OCI-LY7 (cell line): ENCODE measurements at regions not wholly inside any gene's neighbourhood (a gene's known extent, or its start where the extent isn't known, plus 50 kb on each side); places are given as distances from the start of the nearest gene placed in this dataset.
"Not testable (repeated sequence)": the region's sequence is repeated elsewhere in the genome, so short reads cannot be mapped to it uniquely, and the experiment has no call there.

Source experiments
- BruUV-seq: library from RNA; stranded (reverse); fragments of 400-500 nt; replicated peaks from 2 replicates; lab custom pipeline; 2021; lab: Mats Ljungman, UMichigan
- CTCF ChIA-PET: fragments of 300-600 bp; sonication (Branson Sonifier 250); formaldehyde crosslinking; loops from one replicate; lab custom pipeline; 2022; ENCODE audit warnings: antibody characterized with exemption; ENCODE audit not compliant: unreplicated experiment; lab: Charles Lee
- POLR2A ChIA-PET: fragments of 300-600 bp; sonication (Branson Sonifier 250); formaldehyde crosslinking; loops from one replicate; lab custom pipeline; 2022; ENCODE audit warnings: antibody characterized with exemption; lab: Charles Lee
- DNase-seq: peaks from one replicate; pipeline ENCODE4 v3.0.0-alpha.2; 2015; ENCODE audit warnings: low spot score
- H2AFZ ChIP-seq: fragments of 200-600 bp; sonication (generic), shearing (Covaris generic); 2 replicates; pipeline ENCODE4 v1.6.1; 2014; ENCODE audit warnings: mild to moderate bottlenecking, antibody characterized with exemption, low read length, moderate library complexity
- H3K27ac ChIP-seq: fragments of 200-600 bp; sonication (generic); 2 replicates; pipeline ENCODE4 v1.5.1; 2014; ENCODE audit warnings: mixed run types, low read depth, mild to moderate bottlenecking, moderate library complexity, low read length, inconsistent platforms; ENCODE audit not compliant: poor library complexity, severe bottlenecking
- H3K36me3 ChIP-seq: fragments of 200-600 bp; sonication (generic); 2 replicates; pipeline ENCODE4 v1.6.1; 2014; ENCODE audit warnings: mild to moderate bottlenecking, antibody characterized with exemption, low read length, moderate library complexity, mixed read lengths; ENCODE audit not compliant: insufficient read depth
- H3K4me1 ChIP-seq: fragments of 200-600 bp; sonication (generic); 2 replicates; pipeline ENCODE4 v1.5.1; 2014; ENCODE audit warnings: mild to moderate bottlenecking, low read length; ENCODE audit not compliant: insufficient read depth, poor library complexity, severe bottlenecking
- H3K4me2 ChIP-seq: fragments of 200-600 bp; sonication (generic); 2 replicates; pipeline ENCODE4 v1.6.1; 2014; ENCODE audit warnings: mild to moderate bottlenecking, low read length
- H3K4me3 ChIP-seq: fragments of 200-600 bp; sonication (generic); 2 replicates; pipeline ENCODE4 v1.5.1; 2014; ENCODE audit warnings: mild to moderate bottlenecking, low read depth, low read length; ENCODE audit not compliant: poor library complexity, severe bottlenecking
- H3K79me2 ChIP-seq: fragments of 200-600 bp; sonication (generic); 2 replicates; pipeline ENCODE4 v1.6.1; 2016; ENCODE audit warnings: low read depth, mild to moderate bottlenecking, low read length, moderate library complexity, mixed read lengths; ENCODE audit not compliant: insufficient read depth
- H3K9me2 ChIP-seq: fragments of 200-600 bp; sonication (generic); 2 replicates; pipeline ENCODE4 v1.6.1; 2016; ENCODE audit warnings: mild to moderate bottlenecking, low read length, mixed read lengths; ENCODE audit not compliant: insufficient read depth
- H3K9me3 ChIP-seq: fragments of 200-600 bp; sonication (generic); 2 replicates; pipeline ENCODE4 v1.6.1; 2014; ENCODE audit warnings: mild to moderate bottlenecking, mixed run types, low read length, mixed read lengths
- H4K20me1 ChIP-seq: fragments of 200-600 bp; sonication (generic); 2 replicates; pipeline ENCODE4 v1.6.1; 2014; ENCODE audit warnings: mild to moderate bottlenecking, antibody characterized with exemption, low read length, moderate library complexity, mixed read lengths; ENCODE audit not compliant: insufficient read depth
- EZH2phosphoT487 ChIP-seq: fragments of 200-600 bp; sonication (generic); IDR thresholded peaks from 2 replicates; pipeline ENCODE4 v1.6.1; 2018; ENCODE audit warnings: low read depth, borderline replicate concordance, mild to moderate bottlenecking, mixed run types, antibody characterized with exemption, low read length, moderate library complexity, mixed read lengths
- intact Hi-C: fragments of 100-400 bp; cut with micrococcal nuclease; formaldehyde crosslinking; loops from one replicate; pipeline ENCODE4 v1.10.0; 2022; ENCODE audit not compliant: unreplicated experiment
- TF ChIP-seq, protein P1 (sequence below): fragments of 200-600 bp; sonication (generic); conservative IDR thresholded peaks from 2 replicates; pipeline ENCODE4 v1.5.1; 2014; ENCODE audit warnings: mild to moderate bottlenecking, antibody characterized with exemption, low read length, moderate library complexity, mixed read lengths

DNA sequence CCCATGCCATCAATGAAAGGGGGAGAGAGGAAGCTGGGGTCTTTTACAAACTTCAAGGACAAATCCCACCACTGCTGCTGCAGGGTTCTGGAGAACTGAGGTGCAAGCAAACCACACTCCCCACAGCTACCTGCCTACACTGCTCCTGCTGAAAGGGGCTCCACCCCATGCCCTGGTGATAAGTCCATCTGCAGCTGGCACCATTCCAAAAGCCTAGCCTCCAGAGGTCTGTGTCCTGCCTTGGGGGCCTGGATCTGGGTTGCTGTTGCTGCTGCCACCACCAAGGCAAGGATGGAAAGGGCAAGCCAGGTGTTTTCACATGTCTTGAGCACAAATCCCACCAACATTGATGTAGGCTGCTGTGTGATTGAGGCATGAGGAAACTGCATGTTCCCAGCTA, 97.4 kb upstream of the UBE2E3 start:
- Histone ChIP-seq H3K9me2 (no peaks in the 10 kb centered on the region), H3K36me3 (no peaks in the 10 kb centered on the region), H3K9me3 (no peaks in the 10 kb centered on the region), H3K4me1 (no peaks in the 10 kb centered on the region), H3K4me3 (no peak overlapping the region), H3K27ac (no peak overlapping the region), H3K4me2 (no peak overlapping the region), H2AFZ (no peak overlapping the region), H3K79me2 (no peaks in the 10 kb centered on the region), H4K20me1 (no peaks in the 10 kb centered on the region)
- intact Hi-C loops, result no loop called here
- ChIA-PET CTCF (no interaction called here), POLR2A (interaction anchor here (0.6 kb wide), 1 partner anchor 34 kb away, joined by 5 read pairs; no protein-coding TSS in a partner anchor)
- BruUV-seq, result no TSS peak
- no peak for TF ChIP-seq EZH2phosphoT487
- TF ChIP-seq, protein P1, sequence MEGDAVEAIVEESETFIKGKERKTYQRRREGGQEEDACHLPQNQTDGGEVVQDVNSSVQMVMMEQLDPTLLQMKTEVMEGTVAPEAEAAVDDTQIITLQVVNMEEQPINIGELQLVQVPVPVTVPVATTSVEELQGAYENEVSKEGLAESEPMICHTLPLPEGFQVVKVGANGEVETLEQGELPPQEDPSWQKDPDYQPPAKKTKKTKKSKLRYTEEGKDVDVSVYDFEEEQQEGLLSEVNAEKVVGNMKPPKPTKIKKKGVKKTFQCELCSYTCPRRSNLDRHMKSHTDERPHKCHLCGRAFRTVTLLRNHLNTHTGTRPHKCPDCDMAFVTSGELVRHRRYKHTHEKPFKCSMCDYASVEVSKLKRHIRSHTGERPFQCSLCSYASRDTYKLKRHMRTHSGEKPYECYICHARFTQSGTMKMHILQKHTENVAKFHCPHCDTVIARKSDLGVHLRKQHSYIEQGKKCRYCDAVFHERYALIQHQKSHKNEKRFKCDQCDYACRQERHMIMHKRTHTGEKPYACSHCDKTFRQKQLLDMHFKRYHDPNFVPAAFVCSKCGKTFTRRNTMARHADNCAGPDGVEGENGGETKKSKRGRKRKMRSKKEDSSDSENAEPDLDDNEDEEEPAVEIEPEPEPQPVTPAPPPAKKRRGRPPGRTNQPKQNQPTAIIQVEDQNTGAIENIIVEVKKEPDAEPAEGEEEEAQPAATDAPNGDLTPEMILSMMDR, result no peak
- no peak for DNase-seq

- H3K79me2 ChIP-seq, result no peaks in the 10 kb centered on the region
- ChIA-PET CTCF (no interaction called here), POLR2A (interaction anchor here (0.6 to 1.1 kb wide), 2 partner anchors 159 to 329 kb away, joined by 3 to 4 read pairs; no protein-coding TSS in a partner anchor)
- H4K20me1 ChIP-seq, result no peaks in the 10 kb centered on the region
- no peaks in the 10 kb centered on the region for H3K4me1 ChIP-seq
- H3K4me2 ChIP-seq, result no peak overlapping the region
- intact Hi-C loops, result no loop called here
- no peak overlapping the region for H2AFZ ChIP-seq
- BruUV-seq, result no TSS peak
- no peaks in the 10 kb centered on the region for H3K36me3 ChIP-seq
- no peaks in the 10 kb centered on the region for H3K9me3 ChIP-seq
- no peak overlapping the region for H3K4me3 ChIP-seq
- H3K9me2 ChIP-seq, result no peaks in the 10 kb centered on the region
- DNase-seq, result no peak
- TF ChIP-seq, protein P1, result no peak
- no peak for TF ChIP-seq EZH2phosphoT487
- H3K27ac ChIP-seq, result no peak overlapping the region
Measured at GRCh38 chr2:180876506-180876905, 103.9 kb upstream of the UBE2E3 start.

DNA sequence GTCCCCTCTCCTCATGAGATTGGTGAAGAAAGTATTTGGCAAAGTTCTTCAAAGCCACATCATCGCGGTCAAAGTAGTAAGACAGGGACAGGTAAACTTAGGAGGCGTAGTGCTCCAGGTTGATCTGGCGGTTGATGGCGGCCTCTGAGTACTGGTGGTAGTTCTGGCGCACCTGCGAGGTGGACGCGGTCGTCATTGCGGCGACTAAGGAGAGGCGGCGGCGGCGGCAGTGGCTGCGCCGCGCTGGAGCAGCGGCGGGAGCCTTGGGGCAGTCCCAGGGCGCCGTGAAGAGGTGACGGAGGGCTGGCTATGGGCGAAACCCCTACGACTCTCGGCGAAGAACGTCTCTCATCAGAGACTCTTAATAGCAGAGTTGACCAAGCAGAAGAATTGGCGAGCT, 107.2 kb upstream of the UBE2E3 start:
- Histone ChIP-seq H3K4me1 (no peaks in the 10 kb centered on the region), H2AFZ (no peak overlapping the region), H3K36me3 (no peaks in the 10 kb centered on the region), H3K9me3 (no peaks in the 10 kb centered on the region), H3K4me2 (no peak overlapping the region), H3K79me2 (no peaks in the 10 kb centered on the region), H4K20me1 (no peaks in the 10 kb centered on the region), H3K9me2 (no peaks in the 10 kb centered on the region), H3K4me3 (no peak overlapping the region), H3K27ac (no peak overlapping the region)
- TF ChIP-seq, protein P1, result no peak
- TF ChIP-seq EZH2phosphoT487, result no peak
- intact Hi-C loops, result no loop called here
- ChIA-PET CTCF (no interaction called here), POLR2A (no interaction called here)
- DNase-seq, result no peak
- BruUV-seq, result no TSS peak

DNA sequence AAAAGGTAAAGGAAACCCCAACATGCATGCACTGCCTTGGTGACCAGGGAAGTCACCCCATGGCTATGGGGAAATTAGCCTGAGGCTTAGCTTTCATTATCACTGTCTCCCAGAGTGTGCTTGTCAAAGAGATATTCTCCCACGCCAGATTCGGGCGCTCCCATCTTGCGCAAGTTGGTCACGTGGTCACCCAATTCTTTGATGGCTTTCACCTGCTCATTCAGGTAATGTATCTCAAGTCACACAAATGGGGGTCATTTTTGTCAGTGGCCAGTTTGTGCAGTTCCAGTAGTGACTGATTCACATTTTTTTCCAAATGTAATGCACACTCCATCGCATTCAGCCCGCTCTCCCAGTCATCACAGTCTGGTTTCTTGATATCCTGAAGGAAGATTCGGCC, 107.6 kb upstream of the UBE2E3 start:
- intact Hi-C loops, CTCF ChIA-PET: not testable (repeated sequence)

More for the DNA sequence above, 107.6 kb upstream of the UBE2E3 start:
- H3K4me3 ChIP-seq, H3K27ac ChIP-seq, H2AFZ ChIP-seq, H3K4me2 ChIP-seq, POLR2A ChIA-PET, H3K79me2 ChIP-seq, H3K4me1 ChIP-seq, DNase-seq, H3K9me3 ChIP-seq, H3K9me2 ChIP-seq, H4K20me1 ChIP-seq, H3K36me3 ChIP-seq, BruUV-seq: not testable (repeated sequence)
